Liver (tissue), 8 donors: ENCODE measurements at regions not wholly inside any gene's neighbourhood (a gene's known extent, or its start where the extent isn't known, plus 50 kb on each side); places are given as distances from the start of the nearest gene placed in this dataset.

Source experiments
- DNase-seq: peaks from one replicate; pipeline ENCODE4 v3.0.0-alpha.2; 2017; ENCODE audit warnings: low spot score
- H3K27ac ChIP-seq, 2 donors: one replicate each; pipeline ENCODE4 v1.7.0; 2013; ENCODE audit warnings: inconsistent platforms in 2 of 2, low read length in 2 of 2, control low read depth in 1 of 2, low read depth in 1 of 2, mild to moderate bottlenecking in 1 of 2
- H3K27me3 ChIP-seq, 4 donors: one replicate each; pipeline versions ENCODE4 v1.6.1 to v1.7.0; 2013; ENCODE audit warnings: low read length in 3 of 4, inconsistent platforms in 1 of 4, mild to moderate bottlenecking in 1 of 4, moderate library complexity in 1 of 4; ENCODE audit not compliant: control insufficient read depth in 4 of 4, insufficient read depth in 4 of 4
- H3K36me3 ChIP-seq, 4 donors: one replicate each; pipeline versions ENCODE4 v1.6.1 to v1.7.0; 2013; ENCODE audit warnings: low read length in 3 of 4, mild to moderate bottlenecking in 3 of 4, low read depth in 1 of 4, moderate library complexity in 1 of 4; ENCODE audit not compliant: control insufficient read depth in 4 of 4, insufficient read depth in 3 of 4
- H3K4me1 ChIP-seq, 4 donors: one replicate each; pipeline versions ENCODE4 v1.6.1 to v1.7.0; 2013; ENCODE audit warnings: low read length in 3 of 4, mild to moderate bottlenecking in 3 of 4, moderate library complexity in 1 of 4; ENCODE audit not compliant: control insufficient read depth in 4 of 4, insufficient read depth in 4 of 4
- H3K4me3 ChIP-seq, 3 donors: one replicate each; pipeline versions ENCODE4 v1.6.1 to v1.7.0; 2013; ENCODE audit warnings: low read length in 3 of 3, control low read depth in 1 of 3, low read depth in 1 of 3, mild to moderate bottlenecking in 1 of 3
- H3K9ac ChIP-seq, 2 donors: one replicate each; pipeline ENCODE4 v1.7.0; 2013; ENCODE audit warnings: low read length in 2 of 2, mild to moderate bottlenecking in 2 of 2, moderate library complexity in 2 of 2, control low read depth in 1 of 2, low read depth in 1 of 2
- H3K9me3 ChIP-seq, 4 donors: one replicate each; pipeline versions ENCODE4 v1.6.1 to v1.7.0; 2013; ENCODE audit warnings: low read length in 3 of 4; ENCODE audit not compliant: control insufficient read depth in 4 of 4
- ATF3 ChIP-seq: IDR thresholded peaks from 2 replicates; pipeline ENCODE4 v1.6.1; 2016; ENCODE audit warnings: antibody characterized with exemption
- CTCF ChIP-seq: fragments of 150-350 bp; IDR thresholded peaks from 2 replicates; pipeline ENCODE4 v1.5.1; 2017; ENCODE audit warnings: improper control_type of control experiment, low read depth, low read length; ENCODE audit not compliant: missing input control
- EGR1 ChIP-seq, 2 donors: IDR thresholded peaks; 2 replicates each; pipeline ENCODE4 v1.6.1; 2016 to 2018; ENCODE audit warnings: antibody characterized with exemption in 2 of 2, low read depth in 2 of 2
- FOXA1 ChIP-seq: IDR thresholded peaks from 2 replicates; pipeline ENCODE4 v1.6.1; 2016; ENCODE audit warnings: antibody characterized with exemption
- FOXA2 ChIP-seq: IDR thresholded peaks from 2 replicates; pipeline ENCODE4 v1.6.1; 2016; ENCODE audit warnings: antibody characterized with exemption
- GABPA ChIP-seq, 2 donors: IDR thresholded peaks in 1 of 2; conservative IDR thresholded peaks in 1 of 2; 2 replicates each; pipeline ENCODE4 v1.6.1; 2016; ENCODE audit warnings: antibody characterized with exemption in 2 of 2, mild to moderate bottlenecking in 1 of 2, moderate library complexity in 1 of 2
- HNF4A ChIP-seq, 2 donors: conservative IDR thresholded peaks; 2 replicates each; pipeline ENCODE4 v1.6.1; 2016; ENCODE audit warnings: antibody characterized with exemption in 2 of 2, mild to moderate bottlenecking in 2 of 2
- HNF4G ChIP-seq: IDR thresholded peaks from 2 replicates; pipeline ENCODE4 v1.6.1; 2016; ENCODE audit warnings: antibody characterized with exemption
- JUND ChIP-seq, 2 donors: IDR thresholded peaks; 2 replicates each; pipeline ENCODE4 v1.6.1; 2016; ENCODE audit warnings: antibody characterized with exemption in 2 of 2
- NR2F2 ChIP-seq: IDR thresholded peaks from 2 replicates; pipeline ENCODE4 v1.6.1; 2016; ENCODE audit warnings: antibody characterized with exemption
- RAD21 ChIP-seq, 2 donors: IDR thresholded peaks; 2 replicates each; pipeline ENCODE4 v1.6.1; 2016; ENCODE audit warnings: antibody characterized with exemption in 2 of 2, mild to moderate bottlenecking in 2 of 2
- REST ChIP-seq: IDR thresholded peaks from 2 replicates; pipeline ENCODE4 v1.6.1; 2016; ENCODE audit warnings: antibody characterized with exemption, mild to moderate bottlenecking
- RXRA ChIP-seq, 2 donors: IDR thresholded peaks; 2 replicates each; pipeline ENCODE4 v1.6.1; 2017 to 2018; ENCODE audit warnings: antibody characterized with exemption in 2 of 2, mild to moderate bottlenecking in 1 of 2
- SP1 ChIP-seq: IDR thresholded peaks from 2 replicates; pipeline ENCODE4 v1.6.1; 2018; ENCODE audit warnings: antibody characterized with exemption, mild to moderate bottlenecking
- TAF1 ChIP-seq: conservative IDR thresholded peaks from 2 replicates; pipeline ENCODE4 v1.6.1; 2016; ENCODE audit warnings: antibody characterized with exemption, mild to moderate bottlenecking
- YY1 ChIP-seq: IDR thresholded peaks from 2 replicates; pipeline ENCODE4 v1.6.1; 2016; ENCODE audit warnings: antibody characterized with exemption, mild to moderate bottlenecking
- WGBS: extraction: QIAGEN DNeasy Blood & Tissue Kit; methylation state at CpG from one replicate; pipeline ENCODE4 v1.1.7; 2013; 5-methylcytosine and 5-hydroxymethylcytosine counted together
- TF ChIP-seq, protein P1 (sequence below): IDR thresholded peaks from 2 replicates; pipeline ENCODE4 v1.6.1; 2016; ENCODE audit warnings: antibody characterized with exemption
- TF ChIP-seq, protein P2 (sequence below): IDR thresholded peaks from 2 replicates; pipeline ENCODE4 v1.6.1; 2016; ENCODE audit warnings: antibody characterized with exemption
- donor health status: healthy.
- donor health status: healthy.
- donor health status: healthy.
- donor health status: healthy.
- donor health status: healthy.

DNA sequence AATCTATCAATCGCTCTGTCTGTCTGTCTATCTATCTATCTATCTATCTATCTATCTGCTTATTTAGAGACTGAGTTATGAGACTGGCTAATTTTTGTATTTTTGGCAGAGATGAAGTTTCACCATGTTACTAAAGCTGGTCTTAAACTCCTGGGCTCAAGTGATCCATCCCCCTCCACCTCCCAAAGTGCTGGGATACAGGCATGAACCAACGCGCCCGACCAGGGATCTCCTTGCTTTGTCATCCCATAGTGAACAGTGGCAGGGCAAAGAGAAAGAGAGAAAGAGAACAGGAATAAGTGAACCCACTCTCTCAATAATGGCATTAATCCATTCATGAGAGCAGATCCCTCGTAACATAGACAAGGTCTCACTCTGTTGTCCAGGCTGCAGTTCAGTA is 66.4 kb upstream of the DSP start:
- Histone ChIP-seq H3K27ac (no peak overlapping the region), H3K9me3 (no peaks in the 10 kb centered on the region), H3K36me3 (no peaks in the 10 kb centered on the region), H3K4me1 (no peaks in the 10 kb centered on the region), H3K9ac (no peak overlapping the region), H3K27me3 (no peaks in the 10 kb centered on the region), H3K4me3 (no peak overlapping the region)
- TF ChIP-seq, protein P1, sequence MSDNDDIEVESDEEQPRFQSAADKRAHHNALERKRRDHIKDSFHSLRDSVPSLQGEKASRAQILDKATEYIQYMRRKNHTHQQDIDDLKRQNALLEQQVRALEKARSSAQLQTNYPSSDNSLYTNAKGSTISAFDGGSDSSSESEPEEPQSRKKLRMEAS, result no peak
- no peak for TF ChIP-seq HNF4G
- TF ChIP-seq SP1, result no peak
- no peak for TF ChIP-seq RXRA (IDR thresholded peaks at IDR 0.05)
- TF ChIP-seq FOXA1, result no peak
- no peak for TF ChIP-seq RAD21 (IDR thresholded peaks at IDR 0.05)
- TF ChIP-seq GABPA (IDR thresholded peaks at IDR 0.05 in 1 of 2, conservative IDR thresholded peaks at IDR 0.05 in 1 of 2), result no peak
- no peak for TF ChIP-seq HNF4A (conservative IDR thresholded peaks at IDR 0.05)
- no peak for TF ChIP-seq JUND (IDR thresholded peaks at IDR 0.05)
- no peak for TF ChIP-seq ATF3
- no peak for TF ChIP-seq FOXA2
- TF ChIP-seq YY1, result no peak
- TF ChIP-seq TAF1, result no peak
- no peak for TF ChIP-seq NR2F2
- TF ChIP-seq CTCF, result no peak
- TF ChIP-seq, protein P2, sequence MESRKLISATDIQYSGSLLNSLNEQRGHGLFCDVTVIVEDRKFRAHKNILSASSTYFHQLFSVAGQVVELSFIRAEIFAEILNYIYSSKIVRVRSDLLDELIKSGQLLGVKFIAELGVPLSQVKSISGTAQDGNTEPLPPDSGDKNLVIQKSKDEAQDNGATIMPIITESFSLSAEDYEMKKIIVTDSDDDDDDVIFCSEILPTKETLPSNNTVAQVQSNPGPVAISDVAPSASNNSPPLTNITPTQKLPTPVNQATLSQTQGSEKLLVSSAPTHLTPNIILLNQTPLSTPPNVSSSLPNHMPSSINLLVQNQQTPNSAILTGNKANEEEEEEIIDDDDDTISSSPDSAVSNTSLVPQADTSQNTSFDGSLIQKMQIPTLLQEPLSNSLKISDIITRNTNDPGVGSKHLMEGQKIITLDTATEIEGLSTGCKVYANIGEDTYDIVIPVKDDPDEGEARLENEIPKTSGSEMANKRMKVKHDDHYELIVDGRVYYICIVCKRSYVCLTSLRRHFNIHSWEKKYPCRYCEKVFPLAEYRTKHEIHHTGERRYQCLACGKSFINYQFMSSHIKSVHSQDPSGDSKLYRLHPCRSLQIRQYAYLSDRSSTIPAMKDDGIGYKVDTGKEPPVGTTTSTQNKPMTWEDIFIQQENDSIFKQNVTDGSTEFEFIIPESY, result no peak
- TF ChIP-seq REST, result no peak
- TF ChIP-seq EGR1 (IDR thresholded peaks at IDR 0.05; ENCODE audit: low read depth in 2 of 2), result no peak
- no peak for DNase-seq
- WGBS, result 96% methylated on average over 5 of the region's 5 CpGs
